GM12874 (cell line): ENCODE measurements at regions not wholly inside any gene's neighbourhood (a gene's known extent, or its start where the extent isn't known, plus 50 kb on each side); places are given as distances from the start of the nearest gene placed in this dataset.

Experiments
- CTCF ChIP-seq: IDR thresholded peaks from 2 replicates; pipeline ENCODE4 v1.5.1; 2011; ENCODE audit warnings: low read depth, mild to moderate bottlenecking, control low read depth, low read length, moderate library complexity; ENCODE audit not compliant: insufficient read depth

- no peak for TF ChIP-seq CTCF
These were observed 124.6 kb upstream of the BCL2L14 start for GRCh38 chr12:11946161-11946560.

GRCh38 chr12:11947213-11947612 lies 123.5 kb upstream of the BCL2L14 start:
- TF ChIP-seq CTCF, result no peak

DNA sequence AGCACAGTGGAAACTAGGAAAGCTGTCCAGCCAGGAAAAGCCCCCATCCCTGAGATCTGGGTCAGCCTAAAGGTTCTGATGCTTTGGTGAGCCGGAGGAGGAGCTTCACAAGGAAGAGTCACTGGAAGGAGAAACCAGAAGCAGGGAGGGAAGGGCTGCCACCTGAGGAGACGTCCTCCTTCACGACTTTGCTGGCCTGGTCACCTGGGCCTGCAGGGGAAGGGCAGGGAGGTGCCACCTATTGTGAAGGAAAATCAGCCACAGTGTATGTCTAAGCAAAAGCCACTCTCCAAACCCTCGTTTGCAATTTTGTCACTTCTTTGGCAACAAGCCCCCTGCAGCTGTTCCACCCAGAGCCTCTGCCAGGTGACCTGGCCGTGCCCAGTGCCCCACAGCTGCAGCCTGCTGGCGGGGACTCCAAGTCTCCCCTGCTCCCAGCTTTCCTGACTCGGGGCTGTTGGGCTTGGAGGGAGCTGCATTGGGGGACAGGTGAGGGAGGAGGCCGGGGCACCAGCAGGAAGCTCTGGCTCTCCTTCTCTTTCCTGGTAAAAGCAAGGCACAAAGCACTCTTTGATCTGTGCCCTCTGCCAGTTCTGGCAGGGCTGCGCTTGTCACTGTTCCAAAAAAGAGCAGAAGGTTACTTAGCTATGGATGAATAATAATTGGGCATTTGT lies 120.9 kb upstream of the BCL2L14 start:
- no peak for TF ChIP-seq CTCF

DNA sequence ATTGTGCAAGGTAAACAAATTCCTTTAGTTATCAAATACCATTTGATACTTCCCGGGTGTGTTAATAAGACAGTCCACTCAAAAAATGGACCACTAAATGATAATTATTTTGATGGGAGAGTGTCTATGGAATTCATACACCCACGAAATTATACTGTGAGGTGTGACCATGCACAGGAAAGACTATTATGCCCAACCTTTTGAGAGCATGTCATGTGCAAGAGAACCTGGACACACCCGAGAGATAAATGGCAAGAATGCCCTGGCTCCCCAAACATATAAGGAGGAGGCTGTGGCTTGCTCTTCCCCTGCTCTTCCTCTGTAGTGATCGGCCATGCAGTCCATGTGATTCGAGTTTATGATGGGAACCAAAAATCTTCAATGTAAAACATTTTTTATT lies 119.5 kb upstream of the BCL2L14 start:
- TF ChIP-seq CTCF, result no peak

DNA sequence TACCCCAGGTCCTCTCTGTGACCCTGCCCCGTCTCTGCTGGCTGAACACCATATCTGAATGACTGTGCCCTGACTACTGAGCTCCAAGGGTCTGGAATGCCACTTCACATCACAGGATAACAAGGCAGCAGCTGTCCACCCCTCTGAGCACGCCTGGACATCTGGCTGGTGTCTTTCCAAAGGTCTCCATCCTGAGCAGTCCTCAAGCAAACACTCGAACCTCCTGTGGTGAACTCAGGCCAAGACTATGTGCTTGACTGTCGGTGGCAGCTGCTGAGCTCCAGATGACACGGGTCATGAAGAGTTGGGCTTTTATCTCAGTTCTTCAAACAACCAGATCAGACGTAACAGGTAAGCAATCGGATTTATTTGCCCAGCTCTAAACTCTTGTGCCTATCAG lies 117.2 kb upstream of the BCL2L14 start:
- no peak for TF ChIP-seq CTCF

- TF ChIP-seq CTCF, result no peak
These were observed 116.6 kb upstream of the BCL2L14 start for GRCh38 chr12:11954181-11954580.

DNA sequence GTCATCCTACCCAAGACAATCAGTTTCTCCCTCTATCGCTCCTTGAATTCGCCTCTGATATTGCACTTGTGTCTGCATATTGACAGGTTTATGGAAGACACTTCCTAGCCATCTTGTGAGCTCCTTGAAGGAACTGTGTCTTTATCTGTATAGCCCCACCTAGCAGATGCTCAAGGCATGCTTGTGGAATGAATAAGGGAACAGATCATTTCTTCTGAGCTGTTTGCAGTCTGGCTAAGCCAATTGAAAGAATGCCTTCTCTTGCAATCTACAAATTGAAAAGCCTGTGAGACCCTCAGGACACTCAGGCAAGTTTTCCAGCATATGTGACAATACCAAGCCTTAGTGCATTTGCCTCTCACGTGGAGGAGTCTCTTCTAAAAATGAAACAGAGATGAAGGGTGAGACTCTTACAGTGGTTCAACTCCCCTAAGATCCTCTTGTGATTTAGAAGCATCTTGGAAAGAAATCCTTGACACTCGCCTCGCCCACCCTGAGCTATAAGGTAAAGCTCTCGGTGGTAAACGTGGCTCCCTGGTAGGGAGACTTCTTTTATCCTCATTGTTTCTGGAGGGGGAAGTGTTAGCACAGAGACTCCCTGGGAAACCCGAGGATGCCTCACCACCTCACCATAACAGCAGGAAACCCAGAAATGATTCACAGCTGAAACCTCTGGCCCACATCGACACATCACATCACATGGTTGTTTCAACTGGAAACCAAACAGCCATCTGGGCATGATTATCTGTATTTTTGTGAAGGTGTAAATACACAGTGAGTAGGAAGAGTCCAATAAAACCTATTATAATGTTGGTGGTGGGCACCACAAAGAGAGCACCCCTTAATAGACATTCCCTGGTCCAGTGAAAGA lies 112.3 kb upstream of the BCL2L14 start:
- no peak for TF ChIP-seq CTCF
